ENCODE measurements at regions not wholly inside any gene's neighbourhood (a gene's known extent, or its start where the extent isn't known, plus 50 kb on each side); places are given as distances from the start of the nearest gene placed in this dataset.

GRCh38 chr11:81975261-81975900 is 758.3 kb downstream of the FAM181B start:
- Histone ChIP-seq H3K9ac (ENCODE audit: low read depth, low read length, poor library complexity) (no peak overlapping the region), H2BK120ac (ENCODE audit: low read depth, low read length) (no peak overlapping the region), H3K9me3 (replicated peaks in 1 of 2; ENCODE audit: control insufficient read depth in 2 of 2, insufficient read depth in 1 of 2, low read depth in 1 of 2, low read length in 2 of 2) (no peaks in the 10 kb centered on the region), H3K27ac (replicated peaks; ENCODE audit: low read length) (no peak overlapping the region), H3K36me3 (replicated peaks in 1 of 2; ENCODE audit: control insufficient read depth in 2 of 2, insufficient read depth in 2 of 2, low read length in 2 of 2) (no peaks in the 10 kb centered on the region), H3K4me1 (ENCODE audit: control insufficient read depth in 2 of 2, insufficient read depth in 1 of 2, low read depth in 1 of 2, low read length in 2 of 2) (no peaks in the 10 kb centered on the region), H4K91ac (ENCODE audit: low read depth, low read length, poor library complexity) (no peak overlapping the region), H3K23ac (ENCODE audit: low read depth, low read length, poor library complexity) (no peak overlapping the region), H2BK5ac (ENCODE audit: low read length) (no peak overlapping the region), H2BK15ac (ENCODE audit: low read length) (no peak overlapping the region), H3K79me1 (ENCODE audit: low read depth, low read length) (no peaks in the 10 kb centered on the region), H3K18ac (ENCODE audit: low read length) (no peak overlapping the region), H3K14ac (ENCODE audit: low read length) (no peak overlapping the region), H3K4ac (ENCODE audit: low read length) (no peak overlapping the region), H2BK12ac (ENCODE audit: low read length) (no peak overlapping the region), H3K4me3 (ENCODE audit: low read length in 2 of 2) (no peak overlapping the region), H2AFZ (ENCODE audit: low read length) (no peak overlapping the region), H3K4me2 (ENCODE audit: insufficient read depth, low read length, poor library complexity, severe bottlenecking) (no peak overlapping the region), H4K8ac (ENCODE audit: low read depth, low read length) (no peak overlapping the region), H3K27me3 (ENCODE audit: control insufficient read depth in 3 of 3, insufficient read depth in 3 of 3, low read depth in 1 of 3, low read length in 3 of 3) (no peaks in the 10 kb centered on the region), H2AK5ac (ENCODE audit: low read depth, low read length) (no peak overlapping the region)
- DNase-seq (ENCODE audit: low spot score), result no peak
- no CpG with 5 or more reads among the region's 2 CpGs for WGBS, 2 donors (ENCODE audit: extremely low coverage in 2 of 2, insufficient read length in 2 of 2, insufficient replicate concordance in 1 of 2)

- no CpG with 5 or more reads among the region's 3 CpGs for WGBS, 2 donors (ENCODE audit: extremely low coverage in 2 of 2, insufficient read length in 2 of 2, insufficient replicate concordance in 1 of 2)
- no peak overlapping the region for H3K4ac ChIP-seq (ENCODE audit: low read length)
Measured at GRCh38 chr11:81970886-81971285, 762.8 kb downstream of the FAM181B start.

GRCh38 chr11:81967242-81967641 is 766.4 kb downstream of the FAM181B start:
- no peaks in the 10 kb centered on the region for H3K4me1 ChIP-seq (ENCODE audit: control insufficient read depth in 2 of 2, insufficient read depth in 1 of 2, low read depth in 1 of 2, low read length in 2 of 2)
- no peaks in the 10 kb centered on the region for H3K9me3 ChIP-seq (replicated peaks in 1 of 2; ENCODE audit: control insufficient read depth in 2 of 2, insufficient read depth in 1 of 2, low read depth in 1 of 2, low read length in 2 of 2)
- no peak overlapping the region for H2BK12ac ChIP-seq (ENCODE audit: low read length)
- no peak overlapping the region for H3K4ac ChIP-seq (ENCODE audit: low read length)
- H3K9ac ChIP-seq (ENCODE audit: low read depth, low read length, poor library complexity), result no peak overlapping the region
- no CpG with 5 or more reads among the region's 1 CpG for WGBS, 2 donors (ENCODE audit: extremely low coverage in 2 of 2, insufficient read length in 2 of 2, insufficient replicate concordance in 1 of 2)
- H3K4me2 ChIP-seq (ENCODE audit: insufficient read depth, low read length, poor library complexity, severe bottlenecking), result no peak overlapping the region
- no peak for DNase-seq (ENCODE audit: low spot score)
- H2BK5ac ChIP-seq (ENCODE audit: low read length), result no peak overlapping the region
- no peaks in the 10 kb centered on the region for H3K27me3 ChIP-seq (ENCODE audit: control insufficient read depth in 3 of 3, insufficient read depth in 3 of 3, low read depth in 1 of 3, low read length in 3 of 3)
- H3K27ac ChIP-seq (replicated peaks; ENCODE audit: low read length), result no peak overlapping the region
- H3K23ac ChIP-seq (ENCODE audit: low read depth, low read length, poor library complexity), result no peak overlapping the region
- H3K36me3 ChIP-seq (replicated peaks in 1 of 2; ENCODE audit: control insufficient read depth in 2 of 2, insufficient read depth in 2 of 2, low read length in 2 of 2), result no peaks in the 10 kb centered on the region
- no peak overlapping the region for H4K91ac ChIP-seq (ENCODE audit: low read depth, low read length, poor library complexity)
- no peak overlapping the region for H3K14ac ChIP-seq (ENCODE audit: low read length)
- no peak overlapping the region for H2BK15ac ChIP-seq (ENCODE audit: low read length)
- no peak overlapping the region for H3K4me3 ChIP-seq (ENCODE audit: low read length in 2 of 2)
- no peak overlapping the region for H3K18ac ChIP-seq (ENCODE audit: low read length)
- no peak overlapping the region for H2AFZ ChIP-seq (ENCODE audit: low read length)
- no peak overlapping the region for H2AK5ac ChIP-seq (ENCODE audit: low read depth, low read length)
- H3K79me1 ChIP-seq (ENCODE audit: low read depth, low read length), result no peaks in the 10 kb centered on the region
- H2BK120ac ChIP-seq (ENCODE audit: low read depth, low read length), result no peak overlapping the region
- H4K8ac ChIP-seq (ENCODE audit: low read depth, low read length), result no peak overlapping the region

More at GRCh38 chr11:81970886-81971285, 762.8 kb downstream of the FAM181B start:
- H3K4me1 ChIP-seq (ENCODE audit: control insufficient read depth in 2 of 2, insufficient read depth in 1 of 2, low read depth in 1 of 2, low read length in 2 of 2), result no peaks in the 10 kb centered on the region
- no peak overlapping the region for H2BK5ac ChIP-seq (ENCODE audit: low read length)
- DNase-seq (ENCODE audit: low spot score), result no peak
- H2BK15ac ChIP-seq (ENCODE audit: low read length), result no peak overlapping the region
- no peak overlapping the region for H3K14ac ChIP-seq (ENCODE audit: low read length)
- H3K18ac ChIP-seq (ENCODE audit: low read length), result no peak overlapping the region
- no peak overlapping the region for H2BK12ac ChIP-seq (ENCODE audit: low read length)
- H2AK5ac ChIP-seq (ENCODE audit: low read depth, low read length), result no peak overlapping the region
- no peak overlapping the region for H3K23ac ChIP-seq (ENCODE audit: low read depth, low read length, poor library complexity)
- H2BK120ac ChIP-seq (ENCODE audit: low read depth, low read length), result no peak overlapping the region
- no peaks in the 10 kb centered on the region for H3K27me3 ChIP-seq (ENCODE audit: control insufficient read depth in 3 of 3, insufficient read depth in 3 of 3, low read depth in 1 of 3, low read length in 3 of 3)
- H3K4me2 ChIP-seq (ENCODE audit: insufficient read depth, low read length, poor library complexity, severe bottlenecking), result no peak overlapping the region
- no peak overlapping the region for H4K8ac ChIP-seq (ENCODE audit: low read depth, low read length)
- H3K9me3 ChIP-seq (replicated peaks in 1 of 2; ENCODE audit: control insufficient read depth in 2 of 2, insufficient read depth in 1 of 2, low read depth in 1 of 2, low read length in 2 of 2), result no peaks in the 10 kb centered on the region
- H3K36me3 ChIP-seq (replicated peaks in 1 of 2; ENCODE audit: control insufficient read depth in 2 of 2, insufficient read depth in 2 of 2, low read length in 2 of 2), result no peaks in the 10 kb centered on the region
- no peak overlapping the region for H3K9ac ChIP-seq (ENCODE audit: low read depth, low read length, poor library complexity)
- H2AFZ ChIP-seq (ENCODE audit: low read length), result no peak overlapping the region
- no peak overlapping the region for H3K4me3 ChIP-seq (ENCODE audit: low read length in 2 of 2)
- H4K91ac ChIP-seq (ENCODE audit: low read depth, low read length, poor library complexity), result no peak overlapping the region
- no peak overlapping the region for H3K27ac ChIP-seq (replicated peaks; ENCODE audit: low read length)
- H3K79me1 ChIP-seq (ENCODE audit: low read depth, low read length), result no peaks in the 10 kb centered on the region

- DNase-seq (ENCODE audit: low spot score), result no peak
- no peak overlapping the region for H3K18ac ChIP-seq (ENCODE audit: low read length)
- H3K23ac ChIP-seq (ENCODE audit: low read depth, low read length, poor library complexity), result no peak overlapping the region
- no peak overlapping the region for H2AFZ ChIP-seq (ENCODE audit: low read length)
- H3K9ac ChIP-seq (ENCODE audit: low read depth, low read length, poor library complexity), result no peak overlapping the region
- no peaks in the 10 kb centered on the region for H3K27me3 ChIP-seq (ENCODE audit: control insufficient read depth in 3 of 3, insufficient read depth in 3 of 3, low read depth in 1 of 3, low read length in 3 of 3)
- H2BK12ac ChIP-seq (ENCODE audit: low read length), result no peak overlapping the region
- H4K91ac ChIP-seq (ENCODE audit: low read depth, low read length, poor library complexity), result no peak overlapping the region
- H3K14ac ChIP-seq (ENCODE audit: low read length), result no peak overlapping the region
- H3K4me1 ChIP-seq (ENCODE audit: control insufficient read depth in 2 of 2, insufficient read depth in 1 of 2, low read depth in 1 of 2, low read length in 2 of 2), result no peaks in the 10 kb centered on the region
- H2BK5ac ChIP-seq (ENCODE audit: low read length), result no peak overlapping the region
- H2BK15ac ChIP-seq (ENCODE audit: low read length), result no peak overlapping the region
- no peaks in the 10 kb centered on the region for H3K79me1 ChIP-seq (ENCODE audit: low read depth, low read length)
- no peaks in the 10 kb centered on the region for H3K9me3 ChIP-seq (replicated peaks in 1 of 2; ENCODE audit: control insufficient read depth in 2 of 2, insufficient read depth in 1 of 2, low read depth in 1 of 2, low read length in 2 of 2)
- H3K27ac ChIP-seq (replicated peaks; ENCODE audit: low read length), result no peak overlapping the region
- H2AK5ac ChIP-seq (ENCODE audit: low read depth, low read length), result no peak overlapping the region
- no peak overlapping the region for H2BK120ac ChIP-seq (ENCODE audit: low read depth, low read length)
- no peak overlapping the region for H3K4me2 ChIP-seq (ENCODE audit: insufficient read depth, low read length, poor library complexity, severe bottlenecking)
- H4K8ac ChIP-seq (ENCODE audit: low read depth, low read length), result no peak overlapping the region
- H3K36me3 ChIP-seq (replicated peaks in 1 of 2; ENCODE audit: control insufficient read depth in 2 of 2, insufficient read depth in 2 of 2, low read length in 2 of 2), result no peaks in the 10 kb centered on the region
- H3K4ac ChIP-seq (ENCODE audit: low read length), result no peak overlapping the region
- H3K4me3 ChIP-seq (ENCODE audit: low read length in 2 of 2), result no peak overlapping the region
- no CpG with 5 or more reads among the region's 3 CpGs for WGBS, 2 donors (ENCODE audit: extremely low coverage in 2 of 2, insufficient read length in 2 of 2, insufficient replicate concordance in 1 of 2)
Measured at GRCh38 chr11:81966340-81966739, 767.3 kb downstream of the FAM181B start.
